H9 (cell line): ENCODE measurements at regions not wholly inside any gene's neighbourhood (a gene's known extent, or its start where the extent isn't known, plus 50 kb on each side); places are given as distances from the start of the nearest gene placed in this dataset.

Experiments
- DNase-seq: peaks from one replicate; pipeline ENCODE4 v3.0.0-alpha.2; 2017
- H2AFZ ChIP-seq: one replicate; pipeline ENCODE4 v1.6.1; 2013; ENCODE audit warnings: mild to moderate bottlenecking, low read length, control low read depth, moderate library complexity
- H2AK5ac ChIP-seq: 2 replicates; pipeline ENCODE4 v1.6.1; 2013; ENCODE audit warnings: low read length, control low read depth, mixed read lengths; ENCODE audit not compliant: insufficient read length
- H2BK120ac ChIP-seq: one replicate; pipeline ENCODE4 v1.6.1; 2013; ENCODE audit warnings: low read depth, mild to moderate bottlenecking, low read length, control low read depth, inconsistent platforms; ENCODE audit not compliant: poor library complexity, severe bottlenecking
- H2BK12ac ChIP-seq: 2 replicates; pipeline ENCODE4 v1.6.1; 2013; ENCODE audit warnings: low read length, control low read depth, mixed read lengths, low read depth; ENCODE audit not compliant: insufficient read length
- H2BK15ac ChIP-seq: 2 replicates; pipeline ENCODE4 v1.6.1; 2013; ENCODE audit warnings: low read depth, low read length, control low read depth
- H2BK20ac ChIP-seq: one replicate; pipeline ENCODE4 v1.6.1; 2013; ENCODE audit warnings: low read depth, mild to moderate bottlenecking, low read length, control low read depth, inconsistent platforms; ENCODE audit not compliant: poor library complexity, severe bottlenecking
- H2BK5ac ChIP-seq: 2 replicates; pipeline ENCODE4 v1.6.1; 2013; ENCODE audit warnings: low read length, control low read depth, mixed read lengths; ENCODE audit not compliant: insufficient read length
- H3K14ac ChIP-seq: 2 replicates; pipeline ENCODE4 v1.6.1; 2013; ENCODE audit warnings: low read length, control low read depth; ENCODE audit not compliant: insufficient read depth
- H3K18ac ChIP-seq: 2 replicates; pipeline ENCODE4 v1.6.1; 2013; ENCODE audit warnings: low read depth, mild to moderate bottlenecking, mixed read lengths, low read length, control low read depth; ENCODE audit not compliant: insufficient read length
- H3K23ac ChIP-seq: 2 replicates; pipeline ENCODE4 v1.6.1; 2013; ENCODE audit warnings: low read length, control low read depth, mixed read lengths, low read depth; ENCODE audit not compliant: insufficient read length
- H3K23me2 ChIP-seq: 2 replicates; pipeline ENCODE4 v1.6.1; 2013; ENCODE audit warnings: low read depth, mild to moderate bottlenecking, mixed read lengths, low read length, control low read depth; ENCODE audit not compliant: insufficient read length, poor library complexity, severe bottlenecking
- H3K27ac ChIP-seq: 2 replicates; pipeline ENCODE4 v1.5.1; 2013; ENCODE audit warnings: low read length, control low read depth, mixed read lengths, low read depth; ENCODE audit not compliant: insufficient read length
- H3K27me3 ChIP-seq: 2 replicates; pipeline ENCODE4 v1.6.1; 2013; ENCODE audit warnings: low read length, control low read depth, inconsistent platforms; ENCODE audit not compliant: insufficient read depth
- H3K4ac ChIP-seq: 2 replicates; pipeline ENCODE4 v1.6.1; 2013; ENCODE audit warnings: low read depth, mild to moderate bottlenecking, control low read depth, inconsistent platforms, low read length, moderate library complexity
- H3K4me1 ChIP-seq: 2 replicates; pipeline ENCODE4 v1.6.1; 2013; ENCODE audit warnings: low read length, control low read depth, inconsistent platforms; ENCODE audit not compliant: insufficient read depth
- H3K4me2 ChIP-seq: 2 replicates; pipeline ENCODE4 v1.6.1; 2013; ENCODE audit warnings: low read length, control low read depth, mixed read lengths; ENCODE audit not compliant: insufficient read length, insufficient read depth
- H3K56ac ChIP-seq: 2 replicates; pipeline ENCODE4 v1.6.1; 2013; ENCODE audit warnings: low read depth, mild to moderate bottlenecking, mixed read lengths, low read length, control low read depth; ENCODE audit not compliant: insufficient read length
- H3K79me1 ChIP-seq: 2 replicates; pipeline ENCODE4 v1.6.1; 2013; ENCODE audit warnings: low read depth, mild to moderate bottlenecking, moderate library complexity, low read length, control low read depth, inconsistent platforms; ENCODE audit not compliant: insufficient read depth, poor library complexity, severe bottlenecking
- H3K79me2 ChIP-seq: 2 replicates; pipeline ENCODE4 v1.6.1; 2013; ENCODE audit warnings: low read length, control low read depth, inconsistent platforms; ENCODE audit not compliant: insufficient read depth
- H3K9ac ChIP-seq: 2 replicates; pipeline ENCODE4 v1.6.1; 2013; ENCODE audit warnings: low read length, control low read depth, mixed read lengths; ENCODE audit not compliant: insufficient read length; ENCODE audit errors: extremely low read depth
- H3K9me3 ChIP-seq: one replicate; pipeline ENCODE4 v1.6.1; 2013; ENCODE audit warnings: low read depth, low read length, inconsistent platforms; ENCODE audit not compliant: control insufficient read depth
- H3T11ph ChIP-seq: one replicate; pipeline ENCODE4 v1.6.1; 2013; ENCODE audit warnings: mild to moderate bottlenecking, low read length, control low read depth, inconsistent platforms
- H4K20me1 ChIP-seq: one replicate; pipeline ENCODE4 v1.6.1; 2013; ENCODE audit not compliant: control insufficient read depth, insufficient read length, insufficient read depth
- H4K5ac ChIP-seq: 2 replicates; pipeline ENCODE4 v1.6.1; 2013; ENCODE audit warnings: low read depth, mild to moderate bottlenecking, mixed read lengths, low read length, control low read depth; ENCODE audit not compliant: insufficient read length
- H4K8ac ChIP-seq: replicated peaks from 2 replicates; pipeline ENCODE4 v1.6.1; 2013; ENCODE audit warnings: low read length, control low read depth, mixed read lengths, low read depth; ENCODE audit not compliant: insufficient read length
- H4K91ac ChIP-seq: 2 replicates; pipeline ENCODE4 v1.6.1; 2013; ENCODE audit warnings: low read depth, mild to moderate bottlenecking, moderate library complexity, mixed read lengths, low read length, control low read depth; ENCODE audit not compliant: insufficient read length
- H3K27ac Mint-ChIP-seq, 3 experiments: 2 replicates in 2 of 3; 3 replicates in 1 of 3; pipeline ENCODE4 v1.8.0; 2020 to 2021; ENCODE audit warnings: mixed read lengths in 3 of 3, mild to moderate bottlenecking in 1 of 3, moderate library complexity in 1 of 3
- H3K27me3 Mint-ChIP-seq: 2 replicates; pipeline ENCODE4 v1.8.0; 2021; ENCODE audit warnings: low read depth, mild to moderate bottlenecking, moderate library complexity, mixed read lengths
- H3K36me3 Mint-ChIP-seq, 3 experiments: 2 replicates in 2 of 3; 3 replicates in 1 of 3; pipeline ENCODE4 v1.8.0; 2020 to 2021; ENCODE audit warnings: low read depth in 3 of 3, mixed read lengths in 3 of 3; ENCODE audit not compliant: insufficient read depth in 1 of 3
- H3K4me1 Mint-ChIP-seq, 2 experiments: 2 replicates each; pipeline ENCODE4 v1.8.0; 2020; ENCODE audit warnings: mixed read lengths in 2 of 2
- H3K4me3 Mint-ChIP-seq, 2 experiments: 2 replicates in 1 of 2; 3 replicates in 1 of 2; pipeline ENCODE4 v1.8.0; 2020 to 2021; ENCODE audit warnings: mild to moderate bottlenecking in 2 of 2, mixed read lengths in 2 of 2, moderate library complexity in 1 of 2
- H3K9me3 Mint-ChIP-seq, 2 experiments: 2 replicates in 1 of 2; 3 replicates in 1 of 2; pipeline ENCODE4 v1.8.0; 2020; ENCODE audit warnings: mild to moderate bottlenecking in 2 of 2, mixed read lengths in 2 of 2, moderate library complexity in 1 of 2
- WGBS: extraction: QIAGEN DNeasy Blood & Tissue Kit; methylation state at CpG from one replicate; pipeline ENCODE4 v1.1.7; 2013; ENCODE audit warnings: missing lambda C conversion rate, low lambda C conversion rate, mixed read lengths; ENCODE audit not compliant: insufficient read length; ENCODE audit errors: extremely low coverage; 5-methylcytosine and 5-hydroxymethylcytosine counted together
- TF ChIP-seq, protein P1 (sequence below): fragments of 200-600 bp; sonication (generic); conservative IDR thresholded peaks from 3 replicates; pipeline ENCODE4 v1.8.0; 2021; ENCODE audit warnings: antibody characterized with exemption, mild to moderate bottlenecking

DNA sequence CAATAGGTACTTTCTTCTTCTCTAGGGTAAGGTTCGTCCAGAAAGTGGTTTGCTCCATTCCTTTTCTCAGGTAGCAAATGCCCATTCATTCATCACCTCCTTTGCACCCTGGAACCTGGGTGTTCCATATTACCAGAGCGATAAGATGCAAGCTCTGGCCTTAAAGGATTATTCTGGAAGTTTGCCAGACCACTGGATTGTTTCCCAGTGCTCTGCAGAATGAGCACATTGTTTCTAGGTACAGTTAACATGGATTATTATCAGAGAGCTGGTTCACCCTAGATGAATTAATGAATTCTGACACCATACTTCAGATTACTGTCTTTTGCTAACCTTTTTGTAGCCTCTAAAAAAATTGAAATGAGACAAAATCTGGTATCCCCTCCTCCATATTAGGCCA is 170.9 kb upstream of the BMP4 start:
- Histone ChIP-seq H2BK15ac (no peak overlapping the region), H3K9me3 (no peaks in the 10 kb centered on the region), H2AFZ (no peak overlapping the region), H3K4ac (no peak overlapping the region), H3K9ac (no peak overlapping the region), H3K27me3 (no peaks in the 10 kb centered on the region), H4K91ac (no peak overlapping the region), H3K14ac (no peak overlapping the region), H2BK12ac (no peak overlapping the region), H2BK5ac (no peak overlapping the region), H3K23me2 (no peaks in the 10 kb centered on the region), H3K23ac (no peak overlapping the region), H3K79me2 (no peaks in the 10 kb centered on the region), H3K18ac (no peak overlapping the region), H4K5ac (no peak overlapping the region), H3K79me1 (no peaks in the 10 kb centered on the region), H3K56ac (no peak overlapping the region), H4K20me1 (no peaks in the 10 kb centered on the region), H3K27ac (no peak overlapping the region), H3K4me2 (no peak overlapping the region), H3T11ph (no peak overlapping the region), H2BK20ac (no peak overlapping the region), H3K4me1 (no peaks in the 10 kb centered on the region), H2BK120ac (no peak overlapping the region), H2AK5ac (no peak overlapping the region), H4K8ac (no peak overlapping the region)
- H3K27ac Mint-ChIP-seq: no peak overlapping the region
- TF ChIP-seq, protein P1, sequence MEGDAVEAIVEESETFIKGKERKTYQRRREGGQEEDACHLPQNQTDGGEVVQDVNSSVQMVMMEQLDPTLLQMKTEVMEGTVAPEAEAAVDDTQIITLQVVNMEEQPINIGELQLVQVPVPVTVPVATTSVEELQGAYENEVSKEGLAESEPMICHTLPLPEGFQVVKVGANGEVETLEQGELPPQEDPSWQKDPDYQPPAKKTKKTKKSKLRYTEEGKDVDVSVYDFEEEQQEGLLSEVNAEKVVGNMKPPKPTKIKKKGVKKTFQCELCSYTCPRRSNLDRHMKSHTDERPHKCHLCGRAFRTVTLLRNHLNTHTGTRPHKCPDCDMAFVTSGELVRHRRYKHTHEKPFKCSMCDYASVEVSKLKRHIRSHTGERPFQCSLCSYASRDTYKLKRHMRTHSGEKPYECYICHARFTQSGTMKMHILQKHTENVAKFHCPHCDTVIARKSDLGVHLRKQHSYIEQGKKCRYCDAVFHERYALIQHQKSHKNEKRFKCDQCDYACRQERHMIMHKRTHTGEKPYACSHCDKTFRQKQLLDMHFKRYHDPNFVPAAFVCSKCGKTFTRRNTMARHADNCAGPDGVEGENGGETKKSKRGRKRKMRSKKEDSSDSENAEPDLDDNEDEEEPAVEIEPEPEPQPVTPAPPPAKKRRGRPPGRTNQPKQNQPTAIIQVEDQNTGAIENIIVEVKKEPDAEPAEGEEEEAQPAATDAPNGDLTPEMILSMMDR: no peak
- H3K27me3 Mint-ChIP-seq: no peaks in the 10 kb centered on the region
- no CpG with 5 or more reads among the region's 2 CpGs for WGBS
- H3K4me1 Mint-ChIP-seq: no peaks in the 10 kb centered on the region
- DNase-seq: no peak
- no peak overlapping the region for H3K4me3 Mint-ChIP-seq
- H3K9me3 Mint-ChIP-seq: no peaks in the 10 kb centered on the region
- no peaks in the 10 kb centered on the region for H3K36me3 Mint-ChIP-seq
